Activated naive CD8-positive, alpha-beta T cell treated with anti-CD3 and anti-CD28 coated beads, Interleukin-2, amount 50 U/mL, for 24 hours (primary cell): ENCODE measurements at regions not wholly inside any gene's neighbourhood (a gene's known extent, or its start where the extent isn't known, plus 50 kb on each side); places are given as distances from the start of the nearest gene placed in this dataset.
"Not testable (repeated sequence)": the region's sequence is repeated elsewhere in the genome, so short reads cannot be mapped to it uniquely, and the experiment has no call there.

ENCODE experiments used
- ATAC-seq: fragments of 150-1000 bp; cut with Tn5 transposase; one replicate; pipeline ENCODE4 v1.10.0; 2021
- DNase-seq: peaks from one replicate; pipeline ENCODE4 v3.0.0; 2021
- H3K27ac Mint-ChIP-seq: one replicate; pipeline ENCODE4 v1.8.0; 2021; ENCODE audit warnings: mild to moderate bottlenecking, mixed read lengths
- H3K27me3 Mint-ChIP-seq: one replicate; pipeline ENCODE4 v1.8.0; 2021; ENCODE audit warnings: mixed read lengths
- H3K36me3 Mint-ChIP-seq: one replicate; pipeline ENCODE4 v1.8.0; 2021; ENCODE audit warnings: low read depth, mixed read lengths
- H3K4me1 Mint-ChIP-seq: one replicate; pipeline ENCODE4 v1.8.0; 2021; ENCODE audit warnings: mixed read lengths
- H3K4me3 Mint-ChIP-seq: one replicate; pipeline ENCODE4 v1.8.0; 2021; ENCODE audit warnings: mild to moderate bottlenecking, moderate library complexity, mixed read lengths
- H3K9me3 Mint-ChIP-seq: one replicate; pipeline ENCODE4 v1.8.0; 2021; ENCODE audit warnings: mixed read lengths

DNA sequence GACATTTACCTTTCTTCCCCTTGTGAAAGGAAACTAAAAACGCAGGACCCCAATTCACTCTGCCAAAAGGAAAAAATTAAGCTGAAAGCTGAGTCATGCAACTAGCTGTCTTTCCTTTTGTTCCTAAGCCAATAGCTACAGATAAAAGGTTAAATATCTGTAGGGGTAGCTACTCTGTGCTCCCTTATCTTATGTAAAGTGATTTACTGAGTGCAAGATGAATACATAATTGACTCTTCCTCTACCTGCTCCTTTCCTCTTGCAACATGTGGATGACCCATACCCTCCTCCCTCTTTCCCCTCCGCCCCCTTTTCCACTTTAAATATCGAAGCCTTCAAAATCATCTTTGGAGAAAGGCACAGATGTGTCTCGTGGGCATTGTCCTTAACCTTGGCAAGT lies 68.0 kb upstream of the ZNF157 start:
- ATAC-seq (no peak), DNase-seq (no peak)
- no peaks in the 10 kb centered on the region for H3K36me3 Mint-ChIP-seq
- H3K4me1 Mint-ChIP-seq, result peaks cover 5% of the 10 kb centered on the region
- no peaks in the 10 kb centered on the region for H3K9me3 Mint-ChIP-seq
- no peak overlapping the region for H3K4me3 Mint-ChIP-seq
- no peak overlapping the region for H3K27ac Mint-ChIP-seq
- H3K27me3 Mint-ChIP-seq, result no peaks in the 10 kb centered on the region

DNA sequence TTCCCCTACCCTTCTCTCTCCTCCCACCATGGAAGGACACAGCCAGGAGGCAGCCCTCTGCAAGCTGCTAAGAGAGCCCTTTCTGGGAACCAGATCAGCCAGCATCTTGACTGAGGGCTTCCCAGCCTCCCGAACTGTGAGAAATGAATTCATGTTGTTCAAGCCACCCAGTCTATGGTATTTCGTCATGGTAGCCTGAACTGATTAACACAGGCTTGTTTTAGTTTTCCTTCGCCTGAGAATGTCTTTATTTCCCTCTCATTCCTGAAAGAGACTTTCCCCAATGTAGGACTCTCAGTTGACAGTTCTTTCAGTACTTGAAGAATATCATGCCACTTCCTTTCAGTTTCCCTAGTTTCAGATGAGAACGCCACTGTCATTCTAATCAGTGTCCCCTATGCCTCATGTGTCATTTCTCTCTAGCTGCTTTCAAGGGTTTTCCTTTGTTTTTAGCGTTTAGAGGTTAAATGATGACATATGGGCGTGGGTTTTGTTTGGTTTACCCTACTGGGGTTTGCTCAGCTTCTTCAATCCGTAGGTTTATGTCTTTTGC lies 63.8 kb upstream of the ZNF157 start:
- not testable (repeated sequence) for H3K36me3 Mint-ChIP-seq, DNase-seq, H3K4me3 Mint-ChIP-seq, H3K4me1 Mint-ChIP-seq, H3K27ac Mint-ChIP-seq, H3K27me3 Mint-ChIP-seq, H3K9me3 Mint-ChIP-seq, ATAC-seq

DNA sequence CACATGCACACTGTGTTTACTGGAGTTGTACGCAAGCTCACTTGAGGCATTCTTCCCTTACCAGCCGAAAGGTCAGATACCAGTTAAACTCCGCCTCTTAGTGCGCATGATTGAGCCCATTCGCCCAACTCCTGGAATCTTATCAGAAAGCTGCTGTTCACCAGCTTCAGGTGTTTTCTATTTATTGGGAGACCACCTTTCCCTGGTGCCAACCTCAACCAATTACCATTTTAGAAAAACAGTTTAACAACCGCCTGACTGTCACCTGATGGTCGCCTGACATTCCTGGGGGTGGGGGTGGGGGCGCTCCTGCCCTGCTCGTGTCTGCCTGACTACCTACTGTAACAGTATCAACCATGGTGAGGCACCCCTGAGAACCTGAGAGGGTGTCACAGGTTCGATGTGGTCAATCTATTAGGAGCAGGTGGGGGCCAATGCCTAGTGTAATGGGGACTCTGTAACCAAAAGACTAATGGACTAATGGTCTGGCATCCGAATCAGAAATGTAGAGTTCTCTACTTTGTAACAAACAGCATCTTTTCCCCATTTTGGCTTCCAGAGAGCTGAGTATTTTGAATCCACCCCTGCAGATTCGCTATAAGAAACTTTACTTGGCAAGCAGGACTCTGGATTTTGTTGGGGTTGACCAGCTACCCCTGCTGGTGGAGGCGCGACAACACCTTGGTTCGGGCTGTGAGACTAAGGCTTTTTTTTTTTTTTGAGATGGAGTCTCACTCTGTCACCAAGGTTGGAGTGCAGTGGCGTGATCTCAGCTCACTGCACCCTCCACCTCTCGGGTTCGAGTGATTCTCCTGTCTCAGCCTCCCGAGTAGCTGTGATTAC lies 58.2 kb upstream of the ZNF157 start:
- H3K27ac Mint-ChIP-seq, result no peak overlapping the region
- H3K9me3 Mint-ChIP-seq, result no peaks in the 10 kb centered on the region
- H3K36me3 Mint-ChIP-seq, result no peaks in the 10 kb centered on the region
- H3K4me3 Mint-ChIP-seq, result no peak overlapping the region
- DNase-seq, result peak; percentile 37
- no peaks in the 10 kb centered on the region for H3K4me1 Mint-ChIP-seq
- no peaks in the 10 kb centered on the region for H3K27me3 Mint-ChIP-seq
- ATAC-seq, result peak; percentile 61

DNA sequence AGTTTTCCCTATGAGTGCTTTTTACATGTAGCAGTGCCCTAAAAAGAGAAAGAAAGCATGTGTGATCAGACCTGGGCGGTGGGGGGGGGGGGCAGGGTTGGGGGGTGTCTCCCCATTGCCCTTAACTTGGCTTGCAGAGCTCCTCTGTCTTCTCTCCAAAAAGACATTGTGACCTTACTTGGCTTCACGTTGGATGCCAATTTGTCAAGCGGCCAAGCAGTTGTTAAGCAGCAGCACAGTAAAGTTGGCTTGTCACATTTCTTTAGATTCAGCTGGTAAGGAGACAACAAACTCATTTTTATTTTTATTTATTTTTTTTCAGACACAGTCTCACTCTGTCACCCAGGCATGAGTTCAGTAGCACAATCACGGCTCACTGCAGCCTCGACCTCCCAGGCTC lies 57.3 kb upstream of the ZNF157 start:
- Mint-ChIP-seq H3K27ac (no peak overlapping the region), H3K4me1 (no peaks in the 10 kb centered on the region), H3K27me3 (no peaks in the 10 kb centered on the region), H3K4me3 (no peak overlapping the region), H3K9me3 (no peaks in the 10 kb centered on the region), H3K36me3 (no peaks in the 10 kb centered on the region)
- ATAC-seq, result no peak
- DNase-seq, result no peak

DNA sequence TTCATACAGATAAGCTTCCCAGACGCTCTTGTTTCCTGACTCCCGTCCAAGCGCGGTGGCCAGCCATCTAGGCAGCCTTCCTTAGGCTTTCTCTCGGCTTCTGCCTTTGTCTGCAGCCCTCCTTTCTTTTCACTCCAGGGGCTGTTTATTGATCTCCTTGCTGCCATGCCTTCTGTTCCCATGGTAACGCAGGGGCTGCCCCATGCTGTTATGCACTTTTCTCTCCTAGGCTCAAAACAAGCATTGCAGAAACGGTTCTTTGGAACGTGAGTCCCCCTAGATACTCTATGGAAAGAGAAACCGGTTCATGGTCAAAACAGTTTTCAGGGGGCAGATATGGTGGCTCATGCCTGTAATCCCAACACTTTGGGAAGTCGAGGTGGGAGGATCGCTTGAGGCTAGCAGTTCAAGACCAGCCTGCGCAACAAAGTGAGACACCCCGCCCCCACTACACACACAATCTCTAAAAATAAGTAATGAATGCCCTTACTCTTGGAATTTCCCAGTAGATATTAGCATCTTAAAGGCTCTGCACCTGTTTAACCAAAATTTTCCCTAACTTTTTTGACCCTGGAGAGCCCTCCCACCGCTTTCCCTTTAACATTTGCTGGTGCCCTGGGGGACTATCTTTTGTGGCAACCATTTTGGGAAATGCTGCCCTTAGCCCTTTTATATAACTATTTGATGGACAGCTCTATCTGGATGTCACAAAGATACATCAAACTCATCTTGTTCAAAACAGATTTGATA lies 53.9 kb upstream of the ZNF157 start:
- Mint-ChIP-seq H3K27me3 (no peaks in the 10 kb centered on the region), H3K27ac (no peak overlapping the region), H3K4me1 (no peaks in the 10 kb centered on the region), H3K4me3 (no peak overlapping the region), H3K9me3 (no peaks in the 10 kb centered on the region), H3K36me3 (no peaks in the 10 kb centered on the region)
- DNase-seq, result no peak
- ATAC-seq, result no peak
